ENCODE measurements at regions not wholly inside any gene's neighbourhood (a gene's known extent, or its start where the extent isn't known, plus 50 kb on each side); places are given as distances from the start of the nearest gene placed in this dataset.
"Not testable (repeated sequence)": the region's sequence is repeated elsewhere in the genome, so short reads cannot be mapped to it uniquely, and the experiment has no call there.

- Histone ChIP-seq H3K36me3 (ENCODE audit: control insufficient read depth, insufficient read depth, low read length, severe bottlenecking) (no peaks in the 10 kb centered on the region), H3K4me3 (ENCODE audit: low read length) (no peak overlapping the region), H3K27me3 (replicated peaks; ENCODE audit: control insufficient read depth, insufficient read depth, low read length) (no peaks in the 10 kb centered on the region), H3K4me1 (ENCODE audit: control insufficient read depth, insufficient read depth, low read length) (no peaks in the 10 kb centered on the region), H3K9me3 (ENCODE audit: control insufficient read depth, low read length) (peaks cover 13% of the 10 kb centered on the region), H3K9ac (ENCODE audit: low read length) (no peak overlapping the region)
- DNase-seq (ENCODE audit: low read depth), result no peak
Observed at GRCh38 chr5:38622723-38623129, 66.3 kb upstream of the LIFR start.

- H3K9me3 ChIP-seq (ENCODE audit: control insufficient read depth, low read length); H3K4me1 ChIP-seq (ENCODE audit: control insufficient read depth, insufficient read depth, low read length); H3K27me3 ChIP-seq (replicated peaks; ENCODE audit: control insufficient read depth, insufficient read depth, low read length); H3K36me3 ChIP-seq (ENCODE audit: control insufficient read depth, insufficient read depth, low read length, severe bottlenecking); H3K9ac ChIP-seq (ENCODE audit: low read length); H3K4me3 ChIP-seq (ENCODE audit: low read length); DNase-seq (ENCODE audit: low read depth): not testable (repeated sequence)
Observed at GRCh38 chr5:38624541-38624940, 68.1 kb upstream of the LIFR start.

GRCh38 chr5:38631376-38631775 lies 74.9 kb upstream of the LIFR start:
- H3K9me3 ChIP-seq (ENCODE audit: control insufficient read depth, low read length); H3K4me1 ChIP-seq (ENCODE audit: control insufficient read depth, insufficient read depth, low read length); H3K9ac ChIP-seq (ENCODE audit: low read length); H3K4me3 ChIP-seq (ENCODE audit: low read length); H3K27me3 ChIP-seq (replicated peaks; ENCODE audit: control insufficient read depth, insufficient read depth, low read length); H3K36me3 ChIP-seq (ENCODE audit: control insufficient read depth, insufficient read depth, low read length, severe bottlenecking); DNase-seq (ENCODE audit: low read depth): not testable (repeated sequence)

- DNase-seq (ENCODE audit: low read depth), result no peak
- no peak overlapping the region for H3K4me3 ChIP-seq (ENCODE audit: low read length)
- H3K9me3 ChIP-seq (ENCODE audit: control insufficient read depth, low read length), result peaks cover 10% of the 10 kb centered on the region
- peaks cover 10% of the 10 kb centered on the region for H3K4me1 ChIP-seq (ENCODE audit: control insufficient read depth, insufficient read depth, low read length)
- H3K36me3 ChIP-seq (ENCODE audit: control insufficient read depth, insufficient read depth, low read length, severe bottlenecking), result no peaks in the 10 kb centered on the region
- H3K27me3 ChIP-seq (replicated peaks; ENCODE audit: control insufficient read depth, insufficient read depth, low read length), result no peaks in the 10 kb centered on the region
- no peak overlapping the region for H3K9ac ChIP-seq (ENCODE audit: low read length)
Observed at GRCh38 chr5:38634568-38635369, 78.3 kb upstream of the LIFR start.

DNA sequence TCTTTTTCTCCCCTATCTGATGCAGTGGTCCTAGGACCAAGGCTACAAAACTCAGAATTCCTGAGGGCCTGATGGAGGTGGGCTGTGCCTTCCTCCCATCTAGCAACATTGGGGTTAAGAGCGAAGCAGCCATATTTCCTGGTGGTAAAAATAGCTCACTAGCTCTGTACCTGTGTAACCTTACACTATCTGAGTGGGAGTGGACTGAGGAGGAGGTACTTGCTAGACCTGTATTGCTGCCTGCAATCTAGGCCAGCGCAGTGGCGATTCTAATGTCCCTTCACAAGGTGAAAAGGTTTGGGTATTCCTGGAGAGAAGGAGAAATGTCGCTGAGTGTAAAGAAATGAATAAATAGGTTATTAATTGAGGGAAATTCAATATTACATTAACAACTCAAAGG lies 80.2 kb upstream of the LIFR start:
- no peak for DNase-seq (ENCODE audit: low read depth)

GRCh38 chr5:38638656-38639055 lies 82.2 kb upstream of the LIFR start:
- Histone ChIP-seq H3K4me1 (ENCODE audit: control insufficient read depth, insufficient read depth, low read length) (peaks cover 15% of the 10 kb centered on the region), H3K9me3 (ENCODE audit: control insufficient read depth, low read length) (no peaks in the 10 kb centered on the region)
- no peak for DNase-seq (ENCODE audit: low read depth)

More for the DNA sequence above, 80.2 kb upstream of the LIFR start:
- Histone ChIP-seq H3K9ac (ENCODE audit: low read length) (no peak overlapping the region), H3K4me3 (ENCODE audit: low read length) (no peak overlapping the region), H3K27me3 (replicated peaks; ENCODE audit: control insufficient read depth, insufficient read depth, low read length) (no peaks in the 10 kb centered on the region), H3K9me3 (ENCODE audit: control insufficient read depth, low read length) (peaks cover 10% of the 10 kb centered on the region), H3K4me1 (ENCODE audit: control insufficient read depth, insufficient read depth, low read length) (peaks cover 15% of the 10 kb centered on the region), H3K36me3 (ENCODE audit: control insufficient read depth, insufficient read depth, low read length, severe bottlenecking) (no peaks in the 10 kb centered on the region)

GRCh38 chr5:38639377-38640358 lies 83.2 kb upstream of the LIFR start:
- Histone ChIP-seq H3K9ac (ENCODE audit: low read length) (no peak overlapping the region), H3K4me1 (ENCODE audit: control insufficient read depth, insufficient read depth, low read length) (peaks cover 15% of the 10 kb centered on the region), H3K4me3 (ENCODE audit: low read length) (no peak overlapping the region), H3K36me3 (ENCODE audit: control insufficient read depth, insufficient read depth, low read length, severe bottlenecking) (no peaks in the 10 kb centered on the region), H3K27me3 (replicated peaks; ENCODE audit: control insufficient read depth, insufficient read depth, low read length) (peaks cover 4% of the 10 kb centered on the region), H3K9me3 (ENCODE audit: control insufficient read depth, low read length) (no peaks in the 10 kb centered on the region)
- DNase-seq (ENCODE audit: low read depth), result peak; percentile 40

More at GRCh38 chr5:38638656-38639055, 82.2 kb upstream of the LIFR start:
- Histone ChIP-seq H3K9ac (ENCODE audit: low read length) (no peak overlapping the region), H3K4me3 (ENCODE audit: low read length) (no peak overlapping the region), H3K27me3 (replicated peaks; ENCODE audit: control insufficient read depth, insufficient read depth, low read length) (peaks cover 4% of the 10 kb centered on the region), H3K36me3 (ENCODE audit: control insufficient read depth, insufficient read depth, low read length, severe bottlenecking) (no peaks in the 10 kb centered on the region)

DNA sequence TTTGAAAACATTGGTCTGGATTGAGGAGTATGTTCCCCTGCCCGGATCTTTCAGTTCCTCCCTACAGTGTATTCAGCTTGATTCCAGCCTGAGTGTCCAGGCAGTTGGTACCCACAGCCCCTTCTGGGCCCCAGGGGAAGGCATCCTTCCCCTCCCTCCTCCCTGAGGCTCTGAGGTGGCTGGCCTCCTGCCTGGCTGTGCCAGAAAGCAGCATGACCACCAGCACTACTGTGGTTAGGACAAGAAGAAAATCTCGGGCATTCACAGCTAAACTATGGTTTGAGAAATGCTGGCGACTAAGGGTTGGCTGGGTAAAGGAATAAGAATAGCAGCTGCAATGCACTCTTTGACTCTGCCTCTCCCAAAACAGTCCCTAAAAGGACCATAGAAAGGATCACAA lies 84.6 kb upstream of the LIFR start:
- peak; percentile 28 for DNase-seq (ENCODE audit: low read depth)

DNA sequence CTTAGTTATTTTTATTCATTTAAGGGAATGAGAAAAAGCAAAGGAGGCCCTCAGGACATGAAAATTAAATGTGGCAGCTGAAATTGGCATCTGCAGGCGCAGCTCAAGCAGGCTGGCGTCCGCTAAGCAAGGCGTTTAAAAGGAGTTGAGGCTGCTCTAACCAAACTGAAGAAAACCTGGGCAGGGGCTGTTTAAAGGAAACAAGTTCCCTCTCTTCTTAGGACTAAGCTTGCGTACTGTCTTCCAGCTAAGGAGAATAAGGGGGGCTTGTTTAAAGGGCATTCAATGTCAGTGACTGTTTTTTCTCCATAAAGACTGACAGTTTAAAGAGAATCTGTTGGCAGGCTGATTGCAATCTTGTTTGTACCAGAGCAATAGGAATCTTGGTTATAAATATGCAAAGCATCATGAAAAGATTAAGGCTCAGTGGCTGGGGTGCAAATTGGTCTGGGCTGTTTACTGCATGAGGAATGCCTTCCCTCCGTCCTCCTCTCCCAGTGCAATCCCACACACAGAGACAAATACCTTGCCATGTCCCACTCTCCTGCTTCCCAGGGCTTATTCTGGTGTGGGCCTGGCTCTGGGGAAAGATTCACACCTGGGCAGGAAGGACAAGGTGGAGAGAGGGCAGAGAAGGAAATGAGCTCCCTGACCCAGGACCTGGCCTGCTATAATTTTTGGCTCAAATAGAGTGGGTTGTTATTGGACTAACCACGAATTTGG lies 85.9 kb upstream of the LIFR start:
- Histone ChIP-seq H3K36me3 (ENCODE audit: control insufficient read depth, insufficient read depth, low read length, severe bottlenecking) (no peaks in the 10 kb centered on the region), H3K4me1 (ENCODE audit: control insufficient read depth, insufficient read depth, low read length) (peaks cover 26% of the 10 kb centered on the region), H3K4me3 (ENCODE audit: low read length) (no peak overlapping the region), H3K9me3 (ENCODE audit: control insufficient read depth, low read length) (no peaks in the 10 kb centered on the region), H3K9ac (ENCODE audit: low read length) (no peak overlapping the region), H3K27me3 (replicated peaks; ENCODE audit: control insufficient read depth, insufficient read depth, low read length) (peaks cover 4% of the 10 kb centered on the region)
- DNase-seq (ENCODE audit: low read depth), result no peak

More for the DNA sequence above, 84.6 kb upstream of the LIFR start:
- Histone ChIP-seq H3K9me3 (ENCODE audit: control insufficient read depth, low read length) (no peaks in the 10 kb centered on the region), H3K4me1 (ENCODE audit: control insufficient read depth, insufficient read depth, low read length) (peaks cover 25% of the 10 kb centered on the region), H3K36me3 (ENCODE audit: control insufficient read depth, insufficient read depth, low read length, severe bottlenecking) (no peaks in the 10 kb centered on the region), H3K9ac (ENCODE audit: low read length) (no peak overlapping the region), H3K27me3 (replicated peaks; ENCODE audit: control insufficient read depth, insufficient read depth, low read length) (peaks cover 4% of the 10 kb centered on the region), H3K4me3 (ENCODE audit: low read length) (no peak overlapping the region)

- DNase-seq (ENCODE audit: low read depth), result no peak
- H3K9ac ChIP-seq (ENCODE audit: low read length), result no peak overlapping the region
- peaks cover 4% of the 10 kb centered on the region for H3K27me3 ChIP-seq (replicated peaks; ENCODE audit: control insufficient read depth, insufficient read depth, low read length)
- H3K9me3 ChIP-seq (ENCODE audit: control insufficient read depth, low read length), result no peaks in the 10 kb centered on the region
- H3K36me3 ChIP-seq (ENCODE audit: control insufficient read depth, insufficient read depth, low read length, severe bottlenecking), result no peaks in the 10 kb centered on the region
- H3K4me1 ChIP-seq (ENCODE audit: control insufficient read depth, insufficient read depth, low read length), result peaks cover 26% of the 10 kb centered on the region
- H3K4me3 ChIP-seq (ENCODE audit: low read length), result no peak overlapping the region
Observed at GRCh38 chr5:38643616-38644015, 87.2 kb upstream of the LIFR start.

DNA sequence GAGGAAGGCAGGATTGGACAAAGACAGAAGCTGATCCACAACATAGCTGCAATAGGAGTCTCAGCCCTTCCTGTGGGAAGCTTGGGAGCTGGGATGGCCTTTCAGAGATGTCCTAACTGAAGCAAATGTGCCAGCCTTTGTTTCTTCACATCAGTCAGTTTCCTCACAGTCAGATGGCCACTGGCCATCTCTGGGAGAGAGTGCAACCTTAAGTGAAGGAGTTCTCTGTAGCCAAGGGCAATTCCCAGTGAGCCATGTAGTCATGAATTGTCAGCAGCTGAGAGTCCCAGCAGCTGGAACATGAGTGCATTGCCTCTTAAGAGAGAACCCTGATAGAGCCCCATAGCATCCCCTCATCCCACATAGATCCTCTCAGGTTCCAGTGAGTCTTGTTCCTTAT lies 89.1 kb upstream of the LIFR start:
- no peak overlapping the region for H3K4me3 ChIP-seq (ENCODE audit: low read length)
- no peaks in the 10 kb centered on the region for H3K36me3 ChIP-seq (ENCODE audit: control insufficient read depth, insufficient read depth, low read length, severe bottlenecking)
- peaks cover 4% of the 10 kb centered on the region for H3K27me3 ChIP-seq (replicated peaks; ENCODE audit: control insufficient read depth, insufficient read depth, low read length)
- no peak overlapping the region for H3K9ac ChIP-seq (ENCODE audit: low read length)
- no peak for DNase-seq (ENCODE audit: low read depth)
- H3K4me1 ChIP-seq (ENCODE audit: control insufficient read depth, insufficient read depth, low read length), result peaks cover 10% of the 10 kb centered on the region
- no peaks in the 10 kb centered on the region for H3K9me3 ChIP-seq (ENCODE audit: control insufficient read depth, low read length)
